ENCODE measurements at regions not wholly inside any gene's neighbourhood (a gene's known extent, or its start where the extent isn't known, plus 50 kb on each side); places are given as distances from the start of the nearest gene placed in this dataset.

- FAIRE-seq: no peak
Measured at GRCh38 chr10:84903320-84903719, 574.9 kb downstream of the CCSER2 start.

More at GRCh38 chr10:84903320-84903719, 574.9 kb downstream of the CCSER2 start:
- no peak overlapping the region for H3K4me3 ChIP-seq
- no peaks in the 10 kb centered on the region for H3K9me1 ChIP-seq (ENCODE audit: control insufficient read depth, insufficient read depth, low read length)
- no peaks in the 10 kb centered on the region for H3K9me3 ChIP-seq (replicated peaks; ENCODE audit: control insufficient read depth, insufficient read depth, low read depth, low read length)
- ATAC-seq (no peak), DNase-seq (ENCODE audit: extremely low read depth in 1 of 4, low spot score in 3 of 4) (no peak)
- no peaks in the 10 kb centered on the region for H4K20me1 ChIP-seq (replicated peaks; ENCODE audit: control insufficient read depth, insufficient read depth, low read length)
- no TSS peak for BruUV-seq (replicated peaks)
- H3K27ac ChIP-seq (ENCODE audit: extremely low read depth, low read depth, low read length): no peak overlapping the region
- no peaks in the 10 kb centered on the region for H3K36me3 ChIP-seq (ENCODE audit: control insufficient read depth, insufficient read depth, low read length)
- no peaks in the 10 kb centered on the region for H3K27me3 ChIP-seq (ENCODE audit: control insufficient read depth in 2 of 2, insufficient read depth in 2 of 2, low read length in 2 of 2)
- H3K4me2 ChIP-seq (ENCODE audit: insufficient read depth, low read length): no peak overlapping the region
- POLR2A ChIA-PET: no interaction called here
- no peaks in the 10 kb centered on the region for H3K79me2 ChIP-seq (ENCODE audit: control insufficient read depth, insufficient read depth, low read length)
- TF ChIP-seq IRF1 (CRISPR knock-in tag; IDR thresholded peaks at IDR 0.05; ENCODE audit: borderline replicate concordance) (no peak), CCAR2 (IDR thresholded peaks at IDR 0.05; ENCODE audit: low read depth, low read length) (no peak), TRIM25 (IDR thresholded peaks at IDR 0.05; ENCODE audit: borderline replicate concordance) (no peak), HDAC2 (IDR thresholded peaks at IDR 0.05) (no peak), CGGBP1 (CRISPR knock-in tag; IDR thresholded peaks at IDR 0.05) (no peak), CBX1 (IDR thresholded peaks at IDR 0.05; ENCODE audit: low read depth) (no peak), KLF10 (CRISPR knock-in tag; IDR thresholded peaks at IDR 0.05) (no peak), KLF13 (tag; IDR thresholded peaks at IDR 0.05; ENCODE audit: borderline replicate concordance, low read depth) (no peak)
- H2AFZ ChIP-seq (ENCODE audit: low read depth, low read length): no peak overlapping the region
- CTCF ChIA-PET (ENCODE audit: low intra/inter-chr PET ratio): no interaction called here
- in situ Hi-C loops (cut with MboI) (no loop called here), intact Hi-C loops (cut with micrococcal nuclease) (no loop called here)
- H3K4me1 ChIP-seq (replicated peaks in 1 of 2; ENCODE audit: control insufficient read depth in 2 of 2, insufficient read depth in 2 of 2, low read length in 2 of 2): no peaks in the 10 kb centered on the region
- H3K9ac ChIP-seq (ENCODE audit: insufficient read depth in 1 of 2, low read depth in 2 of 2, low read length in 2 of 2): no peak overlapping the region

All from K562 (cell line).